ENCODE measurements at regions not wholly inside any gene's neighbourhood (a gene's known extent, or its start where the extent isn't known, plus 50 kb on each side); places are given as distances from the start of the nearest gene placed in this dataset.

DNA sequence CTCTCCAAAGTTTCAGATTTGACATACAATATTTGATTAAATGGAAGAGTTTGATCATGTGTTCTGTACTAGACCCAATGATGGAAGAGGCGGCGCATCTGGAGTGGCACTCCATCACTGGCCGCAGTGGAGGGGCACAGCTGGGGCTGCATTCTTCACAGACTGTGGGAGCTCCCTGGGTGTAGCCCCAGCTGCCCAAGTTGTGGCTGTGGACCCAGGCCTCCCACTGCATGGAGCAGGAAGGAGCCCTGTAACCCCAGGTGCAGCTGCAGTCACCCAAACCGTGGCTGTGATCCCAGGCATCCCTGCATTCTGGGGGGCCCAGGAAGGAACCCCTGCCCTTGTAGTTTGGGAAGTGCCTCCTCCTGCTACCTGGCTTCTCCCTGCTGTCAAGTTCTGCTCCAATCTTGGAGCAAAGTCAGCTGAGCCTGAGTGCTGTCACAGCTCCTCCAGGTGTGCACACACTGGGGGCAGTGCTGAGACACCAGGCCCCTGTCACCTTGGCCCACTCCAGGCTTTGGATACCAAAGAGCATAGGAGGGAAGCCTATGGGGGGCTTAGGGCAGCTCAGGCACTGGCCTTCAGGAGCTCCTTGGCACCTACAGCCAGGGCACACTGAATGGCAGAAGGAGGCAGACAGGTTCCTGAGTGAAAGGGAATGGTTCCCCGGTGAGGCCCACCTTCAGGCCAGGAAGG, 651.9 kb upstream of the BCHE start:
- ATAC-seq (no peak), DNase-seq (ENCODE audit: low read depth in 1 of 2, low spot score in 1 of 2) (no peak), FAIRE-seq (no peak)
- Histone ChIP-seq H3K4me1 (no peaks in the 10 kb centered on the region), H3K4me2 (no peak overlapping the region), H3K4me3 (no peak overlapping the region), H3K9me3 (no peaks in the 10 kb centered on the region), H3K27ac (no peak overlapping the region)
- WGBS (ENCODE audit: missing lambda C conversion rate): 82% methylated on average over 2 of the region's 5 CpGs
- TF ChIP-seq HOXB13 (CRISPR knock-in tag; IDR thresholded peaks at IDR 0.05; ENCODE audit: low read depth): no peak
- no peak for TF ChIP-seq KDM5A (IDR thresholded peaks at IDR 0.05)
- no peak for TF ChIP-seq ZC3H11A (IDR thresholded peaks at IDR 0.05)
- TF ChIP-seq CHD2 (IDR thresholded peaks at IDR 0.05; ENCODE audit: low read length, partially characterized antibody): no peak
- TF ChIP-seq BHLHE40 (IDR thresholded peaks at IDR 0.05; ENCODE audit: low read depth, low read length): no peak
- no peak for TF ChIP-seq EHMT2 (IDR thresholded peaks at IDR 0.05; ENCODE audit: low read depth)
- TF ChIP-seq NPAS2 (CRISPR knock-in tag; IDR thresholded peaks at IDR 0.05; ENCODE audit: borderline replicate concordance): no peak
- TF ChIP-seq HOXA7 (CRISPR knock-in tag; IDR thresholded peaks at IDR 0.05): no peak
- no peak for TF ChIP-seq EHF (CRISPR knock-in tag; IDR thresholded peaks at IDR 0.05)
- no peak for TF ChIP-seq ESRRA (IDR thresholded peaks at IDR 0.05; ENCODE audit: borderline replicate concordance, low read length)
- TF ChIP-seq REST (IDR thresholded peaks at IDR 0.05): no peak
- ChIA-PET CTCF (no interaction called here), POLR2A (no interaction called here)

GRCh38 chr3:166484470-166484869, 647.2 kb upstream of the BCHE start:
- POLR2A ChIA-PET: no interaction called here
- DNase-seq (ENCODE audit: low read depth in 1 of 2, low spot score in 1 of 2): no peak
- no peak for ATAC-seq
- TF ChIP-seq HDAC2 (IDR thresholded peaks at IDR 0.05) (no peak), HES2 (IDR thresholded peaks at IDR 0.05) (no peak), ZC3H11A (IDR thresholded peaks at IDR 0.05) (no peak)
- Histone ChIP-seq H3K4me3 (no peak overlapping the region), H3K4me2 (no peak overlapping the region), H3K27ac (no peak overlapping the region), H3K9me3 (no peaks in the 10 kb centered on the region), H3K4me1 (no peaks in the 10 kb centered on the region)
- no peak for FAIRE-seq
- CTCF ChIA-PET: no interaction called here
- 67% methylated on average over 3 of the region's 3 CpGs for WGBS (ENCODE audit: missing lambda C conversion rate)

DNA sequence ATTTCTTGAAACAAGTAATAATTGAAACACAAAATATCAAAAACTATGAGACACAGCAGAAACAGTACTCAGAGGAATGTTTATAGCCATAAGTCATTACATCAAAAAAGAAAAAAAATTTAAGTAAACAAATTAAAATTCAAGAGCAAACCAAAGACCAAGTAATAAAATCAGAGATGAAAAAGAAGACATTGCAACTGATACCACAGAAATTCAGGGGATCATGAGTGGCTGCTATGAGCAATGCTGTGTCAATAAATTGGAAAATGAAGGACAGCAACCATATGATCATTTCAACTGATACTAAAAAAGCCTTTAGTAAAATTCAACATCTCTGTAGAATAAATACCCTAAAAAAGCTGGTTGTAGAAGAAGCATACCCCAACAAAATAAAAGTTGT, 644.1 kb upstream of the BCHE start:
- TF ChIP-seq RAD21 (conservative IDR thresholded peaks at IDR 0.05 in 1 of 2, IDR thresholded peaks at IDR 0.05 in 1 of 2) (no peak), JUNB (IDR thresholded peaks at IDR 0.05) (no peak), JUN (IDR thresholded peaks at IDR 0.05) (no peak), RNF2 (IDR thresholded peaks at IDR 0.05; ENCODE audit: borderline replicate concordance, low read depth) (no peak), FOSL2 (IDR thresholded peaks at IDR 0.05) (no peak), FOSL2 (CRISPR knock-in tag; IDR thresholded peaks at IDR 0.05) (no peak)
- DNase-seq (ENCODE audit: low read depth in 1 of 2, low spot score in 1 of 2) (no peak), FAIRE-seq (no peak), ATAC-seq (no peak)
- H3K4me2 ChIP-seq: no peak overlapping the region
- no peaks in the 10 kb centered on the region for H3K9me3 ChIP-seq
- H3K4me1 ChIP-seq: no peaks in the 10 kb centered on the region
- no peak overlapping the region for H3K4me3 ChIP-seq
- no peak overlapping the region for H3K27ac ChIP-seq
- POLR2A ChIA-PET: no interaction called here
- CTCF ChIA-PET: no interaction called here
